ENCODE measurements at regions not wholly inside any gene's neighbourhood (a gene's known extent, or its start where the extent isn't known, plus 50 kb on each side); places are given as distances from the start of the nearest gene placed in this dataset.

DNA sequence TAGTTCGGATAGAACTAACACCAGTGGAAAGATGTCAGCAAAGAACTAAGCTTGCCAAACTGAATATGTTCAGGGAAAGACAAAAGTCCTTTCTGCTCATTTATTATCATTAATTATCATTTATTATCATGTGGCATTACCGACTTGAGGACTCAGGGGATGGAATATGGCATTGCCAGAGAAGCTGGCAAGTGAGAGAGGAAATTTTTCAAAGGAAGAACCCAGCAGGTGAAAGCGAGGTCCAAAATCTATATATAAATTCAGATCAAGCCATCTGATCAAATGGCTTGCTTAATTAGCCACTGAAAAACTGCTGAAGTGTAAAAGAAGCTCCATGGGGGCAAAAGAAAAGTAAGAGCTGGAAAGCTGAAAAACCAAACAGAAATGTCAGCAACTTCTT lies 1049.6 kb upstream of the SEMA6A start:
- Mint-ChIP-seq H3K9me3 (peaks cover 20% of the 10 kb centered on the region), H3K4me3 (no peak overlapping the region), H3K36me3 (no peaks in the 10 kb centered on the region), H3K4me1 (no peaks in the 10 kb centered on the region), H3K27me3 (ENCODE audit: low read depth) (no peaks in the 10 kb centered on the region), H3K27ac (no peak overlapping the region)
- ChIA-PET CTCF (interaction anchor here (1.0 kb wide), 1 partner anchor 169 kb away, joined by 4 read pairs; no protein-coding TSS in a partner anchor), POLR2A (no interaction called here)
- no peak for DNase-seq (ENCODE audit: low spot score)
- ATAC-seq, result no peak
- no peak for TF ChIP-seq NFE2L1 (CRISPR knock-in tag; IDR thresholded peaks at IDR 0.05)

DNA sequence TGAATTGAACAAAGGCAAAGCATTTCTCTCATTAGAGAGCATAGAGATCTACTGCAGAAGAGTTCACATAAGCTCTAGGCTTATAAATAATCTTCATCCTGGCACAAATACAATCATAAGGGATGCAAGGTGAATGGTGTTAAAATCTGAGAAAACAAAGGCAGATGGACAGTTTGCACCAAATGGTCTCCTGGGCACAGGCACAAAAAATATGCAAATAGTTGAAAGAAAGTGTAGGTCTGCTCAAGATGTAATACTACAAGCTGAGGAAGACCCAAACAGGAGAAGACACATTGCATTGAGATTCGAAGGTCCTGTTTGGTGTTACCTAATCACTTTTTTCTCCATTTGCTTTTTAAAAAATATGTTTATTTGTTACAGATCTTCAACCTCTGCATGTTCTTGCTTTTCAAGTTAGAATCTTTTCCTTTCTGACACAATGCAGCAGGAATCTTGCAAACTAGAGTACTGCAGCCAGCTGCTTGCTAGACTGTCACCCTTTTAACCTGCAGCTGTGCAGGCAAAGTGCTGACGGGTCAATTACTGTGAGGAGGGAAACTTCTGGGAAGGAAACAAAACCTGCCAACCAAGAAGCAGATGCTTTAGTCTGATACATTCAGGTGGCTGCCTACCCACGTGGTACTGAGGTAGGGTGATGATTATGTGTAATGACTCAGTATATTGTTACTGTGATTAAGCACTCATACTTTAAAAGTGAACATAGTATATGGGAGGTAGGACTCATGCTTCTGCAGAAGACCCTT lies 1048.6 kb upstream of the SEMA6A start:
- Mint-ChIP-seq H3K27ac (no peak overlapping the region), H3K36me3 (no peaks in the 10 kb centered on the region), H3K27me3 (ENCODE audit: low read depth) (no peaks in the 10 kb centered on the region), H3K9me3 (peaks cover 20% of the 10 kb centered on the region), H3K4me1 (no peaks in the 10 kb centered on the region), H3K4me3 (no peak overlapping the region)
- ATAC-seq, result no peak
- TF ChIP-seq AFF4 (CRISPR knock-in tag; IDR thresholded peaks at IDR 0.05; ENCODE audit: borderline replicate concordance), result no peak
- TF ChIP-seq, protein P1, sequence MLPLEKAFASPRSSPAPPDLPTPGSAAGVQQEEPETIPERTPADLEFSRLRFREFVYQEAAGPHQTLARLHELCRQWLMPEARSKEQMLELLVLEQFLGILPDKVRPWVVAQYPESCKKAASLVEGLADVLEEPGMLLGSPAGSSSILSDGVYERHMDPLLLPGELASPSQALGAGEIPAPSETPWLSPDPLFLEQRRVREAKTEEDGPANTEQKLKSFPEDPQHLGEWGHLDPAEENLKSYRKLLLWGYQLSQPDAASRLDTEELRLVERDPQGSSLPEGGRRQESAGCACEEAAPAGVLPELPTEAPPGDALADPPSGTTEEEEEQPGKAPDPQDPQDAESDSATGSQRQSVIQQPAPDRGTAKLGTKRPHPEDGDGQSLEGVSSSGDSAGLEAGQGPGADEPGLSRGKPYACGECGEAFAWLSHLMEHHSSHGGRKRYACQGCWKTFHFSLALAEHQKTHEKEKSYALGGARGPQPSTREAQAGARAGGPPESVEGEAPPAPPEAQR (CRISPR knock-in tag; IDR thresholded peaks at IDR 0.05), result no peak
- TF ChIP-seq, protein P2, sequence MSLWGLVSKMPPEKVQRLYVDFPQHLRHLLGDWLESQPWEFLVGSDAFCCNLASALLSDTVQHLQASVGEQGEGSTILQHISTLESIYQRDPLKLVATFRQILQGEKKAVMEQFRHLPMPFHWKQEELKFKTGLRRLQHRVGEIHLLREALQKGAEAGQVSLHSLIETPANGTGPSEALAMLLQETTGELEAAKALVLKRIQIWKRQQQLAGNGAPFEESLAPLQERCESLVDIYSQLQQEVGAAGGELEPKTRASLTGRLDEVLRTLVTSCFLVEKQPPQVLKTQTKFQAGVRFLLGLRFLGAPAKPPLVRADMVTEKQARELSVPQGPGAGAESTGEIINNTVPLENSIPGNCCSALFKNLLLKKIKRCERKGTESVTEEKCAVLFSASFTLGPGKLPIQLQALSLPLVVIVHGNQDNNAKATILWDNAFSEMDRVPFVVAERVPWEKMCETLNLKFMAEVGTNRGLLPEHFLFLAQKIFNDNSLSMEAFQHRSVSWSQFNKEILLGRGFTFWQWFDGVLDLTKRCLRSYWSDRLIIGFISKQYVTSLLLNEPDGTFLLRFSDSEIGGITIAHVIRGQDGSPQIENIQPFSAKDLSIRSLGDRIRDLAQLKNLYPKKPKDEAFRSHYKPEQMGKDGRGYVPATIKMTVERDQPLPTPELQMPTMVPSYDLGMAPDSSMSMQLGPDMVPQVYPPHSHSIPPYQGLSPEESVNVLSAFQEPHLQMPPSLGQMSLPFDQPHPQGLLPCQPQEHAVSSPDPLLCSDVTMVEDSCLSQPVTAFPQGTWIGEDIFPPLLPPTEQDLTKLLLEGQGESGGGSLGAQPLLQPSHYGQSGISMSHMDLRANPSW (CRISPR knock-in tag; conservative IDR thresholded peaks at IDR 0.05; ENCODE audit: low read depth), result no peak
- no peak for TF ChIP-seq MXD4 (CRISPR knock-in tag; IDR thresholded peaks at IDR 0.05; ENCODE audit: borderline replicate concordance)
- TF ChIP-seq, protein P3, sequence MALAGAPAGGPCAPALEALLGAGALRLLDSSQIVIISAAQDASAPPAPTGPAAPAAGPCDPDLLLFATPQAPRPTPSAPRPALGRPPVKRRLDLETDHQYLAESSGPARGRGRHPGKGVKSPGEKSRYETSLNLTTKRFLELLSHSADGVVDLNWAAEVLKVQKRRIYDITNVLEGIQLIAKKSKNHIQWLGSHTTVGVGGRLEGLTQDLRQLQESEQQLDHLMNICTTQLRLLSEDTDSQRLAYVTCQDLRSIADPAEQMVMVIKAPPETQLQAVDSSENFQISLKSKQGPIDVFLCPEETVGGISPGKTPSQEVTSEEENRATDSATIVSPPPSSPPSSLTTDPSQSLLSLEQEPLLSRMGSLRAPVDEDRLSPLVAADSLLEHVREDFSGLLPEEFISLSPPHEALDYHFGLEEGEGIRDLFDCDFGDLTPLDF (CRISPR knock-in tag; IDR thresholded peaks at IDR 0.05), result no peak
- DNase-seq (ENCODE audit: low spot score), result no peak
- ChIA-PET CTCF (no interaction called here), POLR2A (no interaction called here)

DNA sequence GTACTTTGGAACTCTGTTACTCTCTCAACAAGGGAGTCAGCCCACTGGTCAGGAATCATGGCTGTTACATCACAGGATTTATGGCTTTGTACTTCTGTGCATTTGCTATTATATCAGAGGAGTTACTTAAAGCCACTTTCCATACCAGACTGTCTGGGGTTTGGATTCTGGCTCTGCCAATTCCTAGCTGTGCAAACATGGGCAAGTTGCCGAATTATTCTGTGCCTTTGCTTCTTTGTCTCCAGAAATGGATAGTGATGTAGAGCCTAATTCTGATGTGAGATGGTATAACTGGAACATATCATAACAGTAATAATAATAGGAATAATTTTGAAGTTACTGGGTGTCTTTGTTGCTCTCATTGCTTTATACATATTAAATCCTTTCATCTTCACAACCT lies 1047.3 kb upstream of the SEMA6A start:
- no peak overlapping the region for H3K27ac Mint-ChIP-seq
- DNase-seq (ENCODE audit: low spot score) (no peak), ATAC-seq (no peak)
- H3K9me3 Mint-ChIP-seq, result peaks cover 17% of the 10 kb centered on the region
- H3K4me1 Mint-ChIP-seq, result no peaks in the 10 kb centered on the region
- H3K4me3 Mint-ChIP-seq, result no peak overlapping the region
- CTCF ChIA-PET, result no interaction called here
- POLR2A ChIA-PET, result no interaction called here
- H3K36me3 Mint-ChIP-seq, result no peaks in the 10 kb centered on the region
- H3K27me3 Mint-ChIP-seq (ENCODE audit: low read depth), result no peaks in the 10 kb centered on the region
- TF ChIP-seq ZNF512 (CRISPR knock-in tag; IDR thresholded peaks at IDR 0.05; ENCODE audit: borderline replicate concordance), result no peak
- TF ChIP-seq, protein P2 (CRISPR knock-in tag; conservative IDR thresholded peaks at IDR 0.05; ENCODE audit: low read depth), result no peak
- TF ChIP-seq, protein P1 (CRISPR knock-in tag; IDR thresholded peaks at IDR 0.05), result no peak
- TF ChIP-seq IRF2 (CRISPR knock-in tag; IDR thresholded peaks at IDR 0.05; ENCODE audit: borderline replicate concordance, low read depth), result no peak
- no peak for TF ChIP-seq TP53 (CRISPR knock-in tag; IDR thresholded peaks at IDR 0.05)
- no peak for TF ChIP-seq ZNF423 (CRISPR knock-in tag; IDR thresholded peaks at IDR 0.05)
- TF ChIP-seq TCF7 (CRISPR knock-in tag; IDR thresholded peaks at IDR 0.05; ENCODE audit: low read depth), result no peak
- no peak for TF ChIP-seq RORB (CRISPR knock-in tag; IDR thresholded peaks at IDR 0.05)
- no peak for TF ChIP-seq GABPB1 (CRISPR knock-in tag; IDR thresholded peaks at IDR 0.05)
- TF ChIP-seq, protein P3 (CRISPR knock-in tag; IDR thresholded peaks at IDR 0.05), result no peak
